ENCODE measurements at regions not wholly inside any gene's neighbourhood (a gene's known extent, or its start where the extent isn't known, plus 50 kb on each side); places are given as distances from the start of the nearest gene placed in this dataset.

- Mint-ChIP-seq H3K27ac (no peak overlapping the region), H3K4me1 (ENCODE audit: unreplicated experiment) (no peaks in the 10 kb centered on the region)
These were observed 200.3 kb upstream of the ZWINT start for GRCh38 chr10:56561336-56561735.

GRCh38 chr10:56551037-56551436 is 190.0 kb upstream of the ZWINT start:
- TF ChIP-seq CTCF (conservative IDR thresholded peaks at IDR 0.05), result no peak
- no peaks in the 10 kb centered on the region for H3K27me3 Mint-ChIP-seq
- no peaks in the 10 kb centered on the region for H3K36me3 Mint-ChIP-seq
- H3K4me1 Mint-ChIP-seq (ENCODE audit: unreplicated experiment), result no peaks in the 10 kb centered on the region
- no peak overlapping the region for H3K4me3 Mint-ChIP-seq
- DNase-seq (ENCODE audit: extremely low spot score, unreplicated experiment), result no peak
- no peak overlapping the region for H3K27ac Mint-ChIP-seq
- H3K9me3 Mint-ChIP-seq, result no peaks in the 10 kb centered on the region

More at GRCh38 chr10:56561336-56561735, 200.3 kb upstream of the ZWINT start:
- no peak for DNase-seq (ENCODE audit: extremely low spot score, unreplicated experiment)
- H3K9me3 Mint-ChIP-seq, result no peaks in the 10 kb centered on the region
- no peak for TF ChIP-seq CTCF (conservative IDR thresholded peaks at IDR 0.05)
- H3K4me3 Mint-ChIP-seq, result no peak overlapping the region
- H3K36me3 Mint-ChIP-seq, result no peaks in the 10 kb centered on the region
- no peaks in the 10 kb centered on the region for H3K27me3 Mint-ChIP-seq

GRCh38 chr10:56547163-56547562 is 186.1 kb upstream of the ZWINT start:
- no peak for TF ChIP-seq CTCF (conservative IDR thresholded peaks at IDR 0.05)
- no peaks in the 10 kb centered on the region for H3K4me1 Mint-ChIP-seq (ENCODE audit: unreplicated experiment)
- H3K4me3 Mint-ChIP-seq, result no peak overlapping the region
- H3K27me3 Mint-ChIP-seq, result no peaks in the 10 kb centered on the region
- DNase-seq (ENCODE audit: extremely low spot score, unreplicated experiment), result no peak
- no peaks in the 10 kb centered on the region for H3K36me3 Mint-ChIP-seq
- H3K27ac Mint-ChIP-seq, result no peak overlapping the region
- H3K9me3 Mint-ChIP-seq, result no peaks in the 10 kb centered on the region

GRCh38 chr10:56537984-56538383 is 176.9 kb upstream of the ZWINT start:
- no peak for DNase-seq (ENCODE audit: extremely low spot score, unreplicated experiment)
- H3K4me3 Mint-ChIP-seq, result no peak overlapping the region
- no peaks in the 10 kb centered on the region for H3K4me1 Mint-ChIP-seq (ENCODE audit: unreplicated experiment)
- H3K27ac Mint-ChIP-seq, result no peak overlapping the region
- no peaks in the 10 kb centered on the region for H3K9me3 Mint-ChIP-seq
- TF ChIP-seq CTCF (conservative IDR thresholded peaks at IDR 0.05), result no peak
- H3K27me3 Mint-ChIP-seq, result no peaks in the 10 kb centered on the region
- no peaks in the 10 kb centered on the region for H3K36me3 Mint-ChIP-seq

GRCh38 chr10:56522166-56522565 is 161.1 kb upstream of the ZWINT start:
- H3K4me1 Mint-ChIP-seq (ENCODE audit: unreplicated experiment), result no peaks in the 10 kb centered on the region
- no peak for DNase-seq (ENCODE audit: extremely low spot score, unreplicated experiment)
- H3K9me3 Mint-ChIP-seq, result no peaks in the 10 kb centered on the region
- H3K36me3 Mint-ChIP-seq, result no peaks in the 10 kb centered on the region
- H3K4me3 Mint-ChIP-seq, result no peak overlapping the region
- no peak for TF ChIP-seq CTCF (conservative IDR thresholded peaks at IDR 0.05)
- H3K27ac Mint-ChIP-seq, result no peak overlapping the region
- no peaks in the 10 kb centered on the region for H3K27me3 Mint-ChIP-seq

- H3K4me3 Mint-ChIP-seq, result no peak overlapping the region
- no peaks in the 10 kb centered on the region for H3K4me1 Mint-ChIP-seq (ENCODE audit: unreplicated experiment)
- TF ChIP-seq CTCF (conservative IDR thresholded peaks at IDR 0.05), result no peak
- H3K27ac Mint-ChIP-seq, result no peak overlapping the region
- H3K27me3 Mint-ChIP-seq, result no peaks in the 10 kb centered on the region
- H3K36me3 Mint-ChIP-seq, result no peaks in the 10 kb centered on the region
- DNase-seq (ENCODE audit: extremely low spot score, unreplicated experiment), result no peak
- H3K9me3 Mint-ChIP-seq, result no peaks in the 10 kb centered on the region
These were observed 147.5 kb upstream of the ZWINT start for GRCh38 chr10:56508562-56508961.
